ENCODE measurements at regions not wholly inside any gene's neighbourhood (a gene's known extent, or its start where the extent isn't known, plus 50 kb on each side); places are given as distances from the start of the nearest gene placed in this dataset.

DNA sequence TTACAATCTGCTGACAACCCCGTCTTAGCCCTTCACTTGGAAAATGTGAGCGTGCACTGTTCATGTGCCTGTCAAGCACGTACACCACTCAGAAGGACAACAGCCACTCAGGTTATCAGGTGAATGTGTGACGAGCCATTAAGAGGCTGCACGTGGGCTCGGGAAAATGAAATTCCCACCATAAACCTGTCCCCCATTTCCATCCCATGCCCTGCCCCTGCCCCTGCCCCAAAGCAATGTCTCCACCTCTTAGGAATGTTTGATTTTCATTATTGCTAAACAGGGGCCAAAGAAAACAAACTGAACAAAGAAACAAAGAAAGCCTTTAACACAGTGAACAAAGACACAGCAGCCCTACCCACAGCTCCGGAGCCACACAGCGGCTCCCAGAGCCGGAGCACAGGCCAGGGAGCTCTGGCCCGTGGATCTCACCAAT lies 90.5 kb downstream of the TMEM18 start:
- H3K79me2 ChIP-seq (ENCODE audit: insufficient read depth, low read length) = no peaks in the 10 kb centered on the region
- no peaks in the 10 kb centered on the region for H3K27me3 ChIP-seq (ENCODE audit: insufficient read depth, low read length)
- H3K4me3 ChIP-seq (replicated peaks in 1 of 2; ENCODE audit: low read depth in 1 of 2, low read length in 2 of 2) = no peak overlapping the region
- H3K27ac ChIP-seq (ENCODE audit: low read depth, low read length) = no peak overlapping the region
- H2AFZ ChIP-seq (ENCODE audit: low read depth, low read length, poor library complexity, severe bottlenecking) = no peak overlapping the region
- DNase-seq (ENCODE audit: low read depth, low spot score) (no peak), ATAC-seq (no peak)
- H3K9me2 ChIP-seq (ENCODE audit: insufficient read depth) = no peaks in the 10 kb centered on the region
- ChIA-PET RAD21 (ENCODE audit: low non-redundant PET in 1 of 2, low total read pairs in 2 of 2, uncharacterized antibody in 2 of 2, unreplicated experiment in 2 of 2) (no interaction called here), CTCF (no interaction called here), POLR2A (no interaction called here)
- no peaks in the 10 kb centered on the region for H3K9me3 ChIP-seq (ENCODE audit: control insufficient read depth in 1 of 2, insufficient read depth in 1 of 2, low read depth in 1 of 2, low read length in 2 of 2)
- H4K20me1 ChIP-seq (ENCODE audit: insufficient read depth) = no peaks in the 10 kb centered on the region
- no peak overlapping the region for H3K4me2 ChIP-seq (ENCODE audit: low read length)
- no peaks in the 10 kb centered on the region for H3K4me1 ChIP-seq (ENCODE audit: control insufficient read depth in 1 of 2, insufficient read depth in 2 of 2, low read length in 2 of 2)
- TF ChIP-seq SIN3A (IDR thresholded peaks at IDR 0.05; ENCODE audit: low read depth) (no peak), EZH2phosphoT487 (IDR thresholded peaks at IDR 0.05; ENCODE audit: borderline replicate concordance) (no peak), EGR1 (IDR thresholded peaks at IDR 0.05; ENCODE audit: low read depth) (no peak), JUND (IDR thresholded peaks at IDR 0.05) (no peak), SRF (IDR thresholded peaks at IDR 0.05; ENCODE audit: low read depth) (no peak), RAD21 (IDR thresholded peaks at IDR 0.05; ENCODE audit: low read depth) (no peak), YY1 (IDR thresholded peaks at IDR 0.05; ENCODE audit: extremely low read depth, insufficient replicate concordance, low read depth, low read length) (no peak), SP1 (IDR thresholded peaks at IDR 0.05; ENCODE audit: low read depth) (no peak), EZH2 (IDR thresholded peaks at IDR 0.05) (no peak), TCF7L2 (IDR thresholded peaks at IDR 0.05; ENCODE audit: borderline replicate concordance, extremely low read depth, insufficient read depth, insufficient read length) (no peak), FOSL1 (IDR thresholded peaks at IDR 0.05; ENCODE audit: low read depth) (no peak), CEBPB (IDR thresholded peaks at IDR 0.05; ENCODE audit: low read depth) (no peak)
- TF ChIP-seq, protein P1, sequence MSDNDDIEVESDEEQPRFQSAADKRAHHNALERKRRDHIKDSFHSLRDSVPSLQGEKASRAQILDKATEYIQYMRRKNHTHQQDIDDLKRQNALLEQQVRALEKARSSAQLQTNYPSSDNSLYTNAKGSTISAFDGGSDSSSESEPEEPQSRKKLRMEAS (IDR thresholded peaks at IDR 0.05) = no peak
- TF ChIP-seq, protein P2, sequence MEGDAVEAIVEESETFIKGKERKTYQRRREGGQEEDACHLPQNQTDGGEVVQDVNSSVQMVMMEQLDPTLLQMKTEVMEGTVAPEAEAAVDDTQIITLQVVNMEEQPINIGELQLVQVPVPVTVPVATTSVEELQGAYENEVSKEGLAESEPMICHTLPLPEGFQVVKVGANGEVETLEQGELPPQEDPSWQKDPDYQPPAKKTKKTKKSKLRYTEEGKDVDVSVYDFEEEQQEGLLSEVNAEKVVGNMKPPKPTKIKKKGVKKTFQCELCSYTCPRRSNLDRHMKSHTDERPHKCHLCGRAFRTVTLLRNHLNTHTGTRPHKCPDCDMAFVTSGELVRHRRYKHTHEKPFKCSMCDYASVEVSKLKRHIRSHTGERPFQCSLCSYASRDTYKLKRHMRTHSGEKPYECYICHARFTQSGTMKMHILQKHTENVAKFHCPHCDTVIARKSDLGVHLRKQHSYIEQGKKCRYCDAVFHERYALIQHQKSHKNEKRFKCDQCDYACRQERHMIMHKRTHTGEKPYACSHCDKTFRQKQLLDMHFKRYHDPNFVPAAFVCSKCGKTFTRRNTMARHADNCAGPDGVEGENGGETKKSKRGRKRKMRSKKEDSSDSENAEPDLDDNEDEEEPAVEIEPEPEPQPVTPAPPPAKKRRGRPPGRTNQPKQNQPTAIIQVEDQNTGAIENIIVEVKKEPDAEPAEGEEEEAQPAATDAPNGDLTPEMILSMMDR (IDR thresholded peaks at IDR 0.05 in 2 of 3, conservative IDR thresholded peaks at IDR 0.05 in 1 of 3; ENCODE audit: borderline replicate concordance in 1 of 3, insufficient read depth in 1 of 3, low read depth in 2 of 3, low read length in 2 of 3) = no peak
- TF ChIP-seq, protein P3, sequence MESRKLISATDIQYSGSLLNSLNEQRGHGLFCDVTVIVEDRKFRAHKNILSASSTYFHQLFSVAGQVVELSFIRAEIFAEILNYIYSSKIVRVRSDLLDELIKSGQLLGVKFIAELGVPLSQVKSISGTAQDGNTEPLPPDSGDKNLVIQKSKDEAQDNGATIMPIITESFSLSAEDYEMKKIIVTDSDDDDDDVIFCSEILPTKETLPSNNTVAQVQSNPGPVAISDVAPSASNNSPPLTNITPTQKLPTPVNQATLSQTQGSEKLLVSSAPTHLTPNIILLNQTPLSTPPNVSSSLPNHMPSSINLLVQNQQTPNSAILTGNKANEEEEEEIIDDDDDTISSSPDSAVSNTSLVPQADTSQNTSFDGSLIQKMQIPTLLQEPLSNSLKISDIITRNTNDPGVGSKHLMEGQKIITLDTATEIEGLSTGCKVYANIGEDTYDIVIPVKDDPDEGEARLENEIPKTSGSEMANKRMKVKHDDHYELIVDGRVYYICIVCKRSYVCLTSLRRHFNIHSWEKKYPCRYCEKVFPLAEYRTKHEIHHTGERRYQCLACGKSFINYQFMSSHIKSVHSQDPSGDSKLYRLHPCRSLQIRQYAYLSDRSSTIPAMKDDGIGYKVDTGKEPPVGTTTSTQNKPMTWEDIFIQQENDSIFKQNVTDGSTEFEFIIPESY (IDR thresholded peaks at IDR 0.05; ENCODE audit: extremely low read depth, insufficient replicate concordance, low read length) = no peak
- BruUV-seq (replicated peaks) = no TSS peak
- no peaks in the 10 kb centered on the region for H3K36me3 ChIP-seq (ENCODE audit: control insufficient read depth in 1 of 2, insufficient read depth in 2 of 2, low read length in 2 of 2)
- H3K9ac ChIP-seq (ENCODE audit: low read length) = no peak overlapping the region
- intact Hi-C loops (cut with micrococcal nuclease) = no loop called here

Measured in HCT116 (cell line).